BLaER1 treated with 17β-estradiol and CSF1 and Interleukin-3, amounts not matched to agents 10 nM and 100 nM (cell line): ENCODE measurements at regions not wholly inside any gene's neighbourhood (a gene's known extent, or its start where the extent isn't known, plus 50 kb on each side); places are given as distances from the start of the nearest gene placed in this dataset.

Experiments
- H3K27ac ChIP-seq, 11 experiments: shearing (Covaris generic); formaldehyde crosslinking; 2 replicates each; pipeline ENCODE4 v1.8.1; 2022
- H3K27me3 ChIP-seq, 11 experiments: shearing (Covaris generic); formaldehyde crosslinking; 2 replicates each; pipeline ENCODE4 v1.8.1; 2022
- H3K36me3 ChIP-seq, 11 experiments: shearing (Covaris generic); formaldehyde crosslinking; 2 replicates each; pipeline ENCODE4 v1.8.1; 2022
- H3K4me1 ChIP-seq, 10 experiments: shearing (Covaris generic); formaldehyde crosslinking; 2 replicates each; pipeline ENCODE4 v1.8.1; 2022
- H3K4me2 ChIP-seq, 11 experiments: shearing (Covaris generic); formaldehyde crosslinking; 2 replicates each; pipeline ENCODE4 v1.8.1; 2022
- H3K4me3 ChIP-seq, 10 experiments: shearing (Covaris generic); formaldehyde crosslinking; 2 replicates each; pipeline ENCODE4 v1.8.1; 2022
- H3K9ac ChIP-seq, 11 experiments: shearing (Covaris generic); formaldehyde crosslinking; 2 replicates each; pipeline ENCODE4 v1.8.1; 2022
- H3K9me3 ChIP-seq, 11 experiments: shearing (Covaris generic); formaldehyde crosslinking; replicated peaks in 1 of 11; 2 replicates each; pipeline ENCODE4 v1.8.1; 2022
- H4K20me1 ChIP-seq, 11 experiments: shearing (Covaris generic); formaldehyde crosslinking; 2 replicates each; pipeline ENCODE4 v1.8.1; 2022
- Cebpa-rat ChIP-seq, 11 experiments: shearing (Covaris generic); IDR thresholded peaks; 2 replicates each; pipeline ENCODE4 v1.8.1; 2022

GRCh38 chr16:79805621-79806020 is 205.1 kb upstream of the MAF start:
- no peak overlapping the region for H3K4me3 ChIP-seq
- no peaks in the 10 kb centered on the region for H4K20me1 ChIP-seq
- no peaks in the 10 kb centered on the region for H3K36me3 ChIP-seq
- no peaks in the 10 kb centered on the region for H3K27me3 ChIP-seq
- H3K9ac ChIP-seq, result no peak overlapping the region
- no peak overlapping the region for H3K27ac ChIP-seq
- H3K4me1 ChIP-seq, result peaks cover 0 to 1% (median 0%) of the 10 kb centered on the region in 10 experiments; a peak in 2 of 20 replicates
- TF ChIP-seq Cebpa-rat (IDR thresholded peaks at IDR 0.05), result no peak
- H3K4me2 ChIP-seq, result no peak overlapping the region
- H3K9me3 ChIP-seq, result peaks cover 12 to 22% (median 16%) of the 10 kb centered on the region in 11 experiments

- H3K27me3 ChIP-seq, result no peaks in the 10 kb centered on the region
- H4K20me1 ChIP-seq, result no peaks in the 10 kb centered on the region
- no peaks in the 10 kb centered on the region for H3K36me3 ChIP-seq
- H3K4me1 ChIP-seq, result peaks cover 0 to 13% (median 6%) of the 10 kb centered on the region in 10 experiments; a peak in 7 of 20 replicates
- H3K4me3 ChIP-seq, result no peak overlapping the region
- no peaks in the 10 kb centered on the region for H3K9me3 ChIP-seq
- H3K4me2 ChIP-seq, result no peak overlapping the region
- no peak overlapping the region for H3K27ac ChIP-seq
- H3K9ac ChIP-seq, result no peak overlapping the region
- TF ChIP-seq Cebpa-rat (IDR thresholded peaks at IDR 0.05), result no peak
Observed at GRCh38 chr16:79801646-79802045, 201.1 kb upstream of the MAF start.

GRCh38 chr16:79800016-79800608 is 199.6 kb upstream of the MAF start:
- Histone ChIP-seq H3K4me1 (peaks cover 0 to 13% (median 6%) of the 10 kb centered on the region in 10 experiments; a peak in 7 of 20 replicates), H3K27ac (no peak overlapping the region), H3K9me3 (no peaks in the 10 kb centered on the region), H4K20me1 (no peaks in the 10 kb centered on the region), H3K9ac (no peak overlapping the region), H3K4me3 (no peak overlapping the region), H3K4me2 (peak overlapping the region in 7 of 11 experiments; percentile 3 to 46 (median 25); a peak in 8 of 22 replicates), H3K36me3 (no peaks in the 10 kb centered on the region), H3K27me3 (no peaks in the 10 kb centered on the region)
- no peak for TF ChIP-seq Cebpa-rat (IDR thresholded peaks at IDR 0.05)

- TF ChIP-seq Cebpa-rat (IDR thresholded peaks at IDR 0.05), result no peak
- Histone ChIP-seq H3K27ac (no peak overlapping the region), H3K4me2 (no peak overlapping the region), H4K20me1 (no peaks in the 10 kb centered on the region), H3K9me3 (no peaks in the 10 kb centered on the region), H3K4me3 (no peak overlapping the region), H3K9ac (no peak overlapping the region), H3K36me3 (no peaks in the 10 kb centered on the region), H3K4me1 (peaks cover 0 to 13% (median 6%) of the 10 kb centered on the region in 10 experiments; a peak in 7 of 20 replicates), H3K27me3 (no peaks in the 10 kb centered on the region)
Observed at GRCh38 chr16:79798416-79799053, 198.0 kb upstream of the MAF start.

GRCh38 chr16:79797486-79797885 is 196.9 kb upstream of the MAF start:
- H3K4me2 ChIP-seq, result no peak overlapping the region
- no peaks in the 10 kb centered on the region for H3K27me3 ChIP-seq
- no peaks in the 10 kb centered on the region for H4K20me1 ChIP-seq
- H3K27ac ChIP-seq, result no peak overlapping the region
- no peak overlapping the region for H3K4me3 ChIP-seq
- H3K9me3 ChIP-seq, result no peaks in the 10 kb centered on the region
- H3K36me3 ChIP-seq, result no peaks in the 10 kb centered on the region
- no peak for TF ChIP-seq Cebpa-rat (IDR thresholded peaks at IDR 0.05)
- peaks cover 0 to 13% (median 6%) of the 10 kb centered on the region in 10 experiments; a peak in 7 of 20 replicates for H3K4me1 ChIP-seq
- no peak overlapping the region for H3K9ac ChIP-seq

GRCh38 chr16:79795556-79795955 is 195.0 kb upstream of the MAF start:
- no peak overlapping the region for H3K27ac ChIP-seq
- no peak overlapping the region for H3K9ac ChIP-seq
- peaks cover 0 to 11% (median 6%) of the 10 kb centered on the region in 10 experiments; a peak in 7 of 20 replicates for H3K4me1 ChIP-seq
- no peaks in the 10 kb centered on the region for H3K27me3 ChIP-seq
- TF ChIP-seq Cebpa-rat (IDR thresholded peaks at IDR 0.05), result no peak
- H3K9me3 ChIP-seq, result no peaks in the 10 kb centered on the region
- no peak overlapping the region for H3K4me3 ChIP-seq
- H3K36me3 ChIP-seq, result no peaks in the 10 kb centered on the region
- no peaks in the 10 kb centered on the region for H4K20me1 ChIP-seq
- no peak overlapping the region for H3K4me2 ChIP-seq

GRCh38 chr16:79794941-79795340 is 194.4 kb upstream of the MAF start:
- no peak for TF ChIP-seq Cebpa-rat (IDR thresholded peaks at IDR 0.05)
- no peaks in the 10 kb centered on the region for H4K20me1 ChIP-seq
- no peak overlapping the region for H3K27ac ChIP-seq
- no peak overlapping the region for H3K4me3 ChIP-seq
- H3K27me3 ChIP-seq, result no peaks in the 10 kb centered on the region
- H3K4me1 ChIP-seq, result peaks cover 0 to 5% (median under 1%) of the 10 kb centered on the region in 10 experiments; a peak in 7 of 20 replicates
- H3K9ac ChIP-seq, result no peak overlapping the region
- H3K4me2 ChIP-seq, result no peak overlapping the region
- H3K36me3 ChIP-seq, result no peaks in the 10 kb centered on the region
- H3K9me3 ChIP-seq, result no peaks in the 10 kb centered on the region

GRCh38 chr16:79792664-79793351 is 192.3 kb upstream of the MAF start:
- Histone ChIP-seq H3K27ac (no peak overlapping the region), H3K36me3 (no peaks in the 10 kb centered on the region), H3K9ac (no peak overlapping the region), H4K20me1 (no peaks in the 10 kb centered on the region), H3K4me2 (no peak overlapping the region), H3K9me3 (no peaks in the 10 kb centered on the region), H3K27me3 (no peaks in the 10 kb centered on the region), H3K4me3 (no peak overlapping the region), H3K4me1 (no peaks in the 10 kb centered on the region)
- TF ChIP-seq Cebpa-rat (IDR thresholded peaks at IDR 0.05), result no peak

- no peaks in the 10 kb centered on the region for H3K27me3 ChIP-seq
Observed at GRCh38 chr16:79792076-79792475, 191.5 kb upstream of the MAF start.

More at GRCh38 chr16:79792076-79792475, 191.5 kb upstream of the MAF start:
- Histone ChIP-seq H3K27ac (no peak overlapping the region), H3K4me2 (no peak overlapping the region), H3K4me1 (no peaks in the 10 kb centered on the region), H4K20me1 (no peaks in the 10 kb centered on the region), H3K4me3 (no peak overlapping the region), H3K9ac (no peak overlapping the region), H3K9me3 (no peaks in the 10 kb centered on the region), H3K36me3 (no peaks in the 10 kb centered on the region)
- no peak for TF ChIP-seq Cebpa-rat (IDR thresholded peaks at IDR 0.05)
